ENCODE measurements at regions not wholly inside any gene's neighbourhood (a gene's known extent, or its start where the extent isn't known, plus 50 kb on each side); places are given as distances from the start of the nearest gene placed in this dataset.

DNA sequence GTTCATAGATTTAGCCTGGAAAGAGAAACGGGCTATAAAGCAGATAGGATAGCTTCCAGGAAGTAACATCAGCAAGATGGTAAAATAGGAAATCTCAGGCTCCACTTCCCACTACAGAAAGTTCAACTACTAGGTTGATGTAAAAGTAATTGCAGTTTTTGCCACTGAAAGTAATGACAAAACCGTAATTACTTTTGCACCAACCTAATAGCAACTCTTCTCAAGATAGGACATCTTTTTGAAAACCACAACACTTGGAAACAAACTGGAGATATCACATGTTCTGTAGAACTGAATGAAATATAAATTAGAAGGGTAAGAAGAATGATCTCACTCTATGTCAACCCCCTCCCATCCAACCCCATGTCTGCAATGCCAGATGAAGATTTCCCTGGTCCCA, 1154.3 kb downstream of the BCL11A start:
- no peak for TF ChIP-seq EZH2phosphoT487 (IDR thresholded peaks at IDR 0.05; ENCODE audit: insufficient read depth, low read depth)
- no peak for TF ChIP-seq EZH2 (IDR thresholded peaks at IDR 0.05; ENCODE audit: insufficient read depth, poor library complexity, severe bottlenecking)
- in situ Hi-C loops (cut with MboI) = no loop called here
- no peaks in the 10 kb centered on the region for H3F3A ChIP-seq (ENCODE audit: insufficient read depth)
- H3K4me1 ChIP-seq (ENCODE audit: insufficient read depth) = no peaks in the 10 kb centered on the region
- H3K9ac ChIP-seq = no peak overlapping the region
- no peak overlapping the region for H3K4me2 ChIP-seq (ENCODE audit: unreplicated experiment)
- no peaks in the 10 kb centered on the region for H3K27me3 ChIP-seq (replicated peaks; ENCODE audit: insufficient read depth)
- H3K36me3 ChIP-seq (ENCODE audit: low read depth) = no peaks in the 10 kb centered on the region
- no peaks in the 10 kb centered on the region for H3K9me2 ChIP-seq (ENCODE audit: insufficient read depth)
- no peaks in the 10 kb centered on the region for H4K20me1 ChIP-seq (ENCODE audit: insufficient read depth)
- no peak overlapping the region for H2AFZ ChIP-seq
- no peaks in the 10 kb centered on the region for H3K9me3 ChIP-seq (ENCODE audit: low read depth)
- no peak overlapping the region for H3K4me3 ChIP-seq
- 36 to 41% methylated on average over 2 of the region's 2 CpGs for WGBS, 2 experiments (ENCODE audit: low coverage in 1 of 2, low lambda C conversion rate in 2 of 2, missing lambda C conversion rate in 2 of 2)
- DNase-seq = no peak
- no peak overlapping the region for H3K27ac ChIP-seq
- no peaks in the 10 kb centered on the region for H3K79me2 ChIP-seq (ENCODE audit: insufficient read depth)

DNA sequence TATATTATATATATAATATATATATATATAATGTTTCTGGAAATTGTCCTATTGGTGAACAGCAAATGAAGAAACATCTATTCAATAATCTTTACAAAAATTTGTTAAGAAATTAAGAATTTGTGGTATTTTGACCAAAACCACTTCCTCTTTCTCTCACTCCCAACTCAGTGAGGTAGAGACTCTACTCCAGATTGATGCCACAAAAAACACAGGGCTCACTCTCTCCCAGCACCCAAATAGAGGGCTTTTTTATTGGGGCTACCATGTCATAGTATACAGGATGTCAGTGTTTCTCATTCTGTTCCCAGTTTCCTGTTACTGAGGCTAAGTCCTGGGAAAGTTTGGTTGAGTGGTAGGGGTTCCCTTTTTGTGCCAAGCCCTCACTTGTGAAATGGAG, 1155.4 kb downstream of the BCL11A start:
- Histone ChIP-seq H3K27ac (no peak overlapping the region), H3K79me2 (ENCODE audit: insufficient read depth) (no peaks in the 10 kb centered on the region), H4K20me1 (ENCODE audit: insufficient read depth) (no peaks in the 10 kb centered on the region), H3K4me1 (ENCODE audit: insufficient read depth) (no peaks in the 10 kb centered on the region), H3F3A (ENCODE audit: insufficient read depth) (no peaks in the 10 kb centered on the region), H3K36me3 (ENCODE audit: low read depth) (no peaks in the 10 kb centered on the region), H3K4me2 (ENCODE audit: unreplicated experiment) (no peak overlapping the region), H3K9me3 (ENCODE audit: low read depth) (no peaks in the 10 kb centered on the region), H2AFZ (no peak overlapping the region), H3K9me2 (ENCODE audit: insufficient read depth) (no peaks in the 10 kb centered on the region), H3K4me3 (no peak overlapping the region), H3K27me3 (replicated peaks; ENCODE audit: insufficient read depth) (no peaks in the 10 kb centered on the region), H3K9ac (no peak overlapping the region)
- TF ChIP-seq EZH2phosphoT487 (IDR thresholded peaks at IDR 0.05; ENCODE audit: insufficient read depth, low read depth) = no peak
- TF ChIP-seq EZH2 (IDR thresholded peaks at IDR 0.05; ENCODE audit: insufficient read depth, poor library complexity, severe bottlenecking) = no peak
- in situ Hi-C loops (cut with MboI) = no loop called here
- DNase-seq = no peak

DNA sequence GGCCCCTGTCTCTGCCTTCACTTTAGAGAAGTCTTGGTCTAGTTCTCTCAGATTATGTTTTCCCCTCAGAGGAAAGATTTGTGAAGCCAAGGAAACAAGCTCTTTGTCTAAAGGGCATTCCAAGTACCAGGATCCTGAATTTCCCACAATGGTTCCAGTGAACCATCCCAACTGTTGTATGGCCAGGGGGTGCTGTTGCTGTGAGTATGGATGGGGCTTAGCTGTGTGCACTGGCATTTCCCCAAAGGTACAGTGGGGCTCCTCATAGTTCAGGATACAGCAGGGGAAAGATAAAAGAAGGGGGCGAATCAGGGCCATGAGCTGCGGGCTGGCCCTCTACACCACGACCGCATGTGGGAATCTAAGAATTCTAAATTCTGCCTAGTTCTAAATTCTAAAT, 1154.0 kb upstream of the FANCL start:
- no peaks in the 10 kb centered on the region for H3K4me1 ChIP-seq (ENCODE audit: insufficient read depth)
- no peaks in the 10 kb centered on the region for H3K9me3 ChIP-seq (ENCODE audit: low read depth)
- H3K36me3 ChIP-seq (ENCODE audit: low read depth) = no peaks in the 10 kb centered on the region
- H3K9ac ChIP-seq = no peak overlapping the region
- H3K79me2 ChIP-seq (ENCODE audit: insufficient read depth) = no peaks in the 10 kb centered on the region
- H2AFZ ChIP-seq = no peak overlapping the region
- TF ChIP-seq EZH2phosphoT487 (IDR thresholded peaks at IDR 0.05; ENCODE audit: insufficient read depth, low read depth) = no peak
- no peak for TF ChIP-seq EZH2 (IDR thresholded peaks at IDR 0.05; ENCODE audit: insufficient read depth, poor library complexity, severe bottlenecking)
- no peaks in the 10 kb centered on the region for H3K9me2 ChIP-seq (ENCODE audit: insufficient read depth)
- H3K4me3 ChIP-seq = no peak overlapping the region
- H3K4me2 ChIP-seq (ENCODE audit: unreplicated experiment) = no peak overlapping the region
- no peaks in the 10 kb centered on the region for H3K27me3 ChIP-seq (replicated peaks; ENCODE audit: insufficient read depth)
- in situ Hi-C loops (cut with MboI) = no loop called here
- H3F3A ChIP-seq (ENCODE audit: insufficient read depth) = no peaks in the 10 kb centered on the region
- no peaks in the 10 kb centered on the region for H4K20me1 ChIP-seq (ENCODE audit: insufficient read depth)
- WGBS, 2 experiments (ENCODE audit: low coverage in 1 of 2, low lambda C conversion rate in 2 of 2, missing lambda C conversion rate in 2 of 2) = 59 to 69% methylated on average over 4 of the region's 4 CpGs
- DNase-seq = no peak
- H3K27ac ChIP-seq = no peak overlapping the region

- Histone ChIP-seq H3K27me3 (replicated peaks; ENCODE audit: insufficient read depth) (no peaks in the 10 kb centered on the region), H3K79me2 (ENCODE audit: insufficient read depth) (no peaks in the 10 kb centered on the region), H3K27ac (no peak overlapping the region), H3K4me2 (ENCODE audit: unreplicated experiment) (no peak overlapping the region), H4K20me1 (ENCODE audit: insufficient read depth) (no peaks in the 10 kb centered on the region), H3K9me3 (ENCODE audit: low read depth) (no peaks in the 10 kb centered on the region), H2AFZ (no peak overlapping the region), H3K9me2 (ENCODE audit: insufficient read depth) (no peaks in the 10 kb centered on the region), H3F3A (ENCODE audit: insufficient read depth) (no peaks in the 10 kb centered on the region), H3K4me3 (no peak overlapping the region), H3K36me3 (ENCODE audit: low read depth) (no peaks in the 10 kb centered on the region), H3K9ac (no peak overlapping the region), H3K4me1 (ENCODE audit: insufficient read depth) (no peaks in the 10 kb centered on the region)
- TF ChIP-seq EZH2 (IDR thresholded peaks at IDR 0.05; ENCODE audit: insufficient read depth, poor library complexity, severe bottlenecking) (no peak), EZH2phosphoT487 (IDR thresholded peaks at IDR 0.05; ENCODE audit: insufficient read depth, low read depth) (no peak)
- WGBS, 2 experiments (ENCODE audit: low coverage in 1 of 2, low lambda C conversion rate in 2 of 2, missing lambda C conversion rate in 2 of 2) = 38 to 46% methylated on average over 2 of the region's 2 CpGs
- no peak for DNase-seq
- in situ Hi-C loops (cut with MboI) = no loop called here
Measured at GRCh38 chr2:59391896-59392295, 1150.8 kb upstream of the FANCL start.

- H3K79me2 ChIP-seq (ENCODE audit: insufficient read depth) = no peaks in the 10 kb centered on the region
- H3K4me1 ChIP-seq (ENCODE audit: insufficient read depth) = no peaks in the 10 kb centered on the region
- DNase-seq = no peak
- no peak overlapping the region for H3K27ac ChIP-seq
- in situ Hi-C loops (cut with MboI) = no loop called here
- no peaks in the 10 kb centered on the region for H4K20me1 ChIP-seq (ENCODE audit: insufficient read depth)
- no peaks in the 10 kb centered on the region for H3F3A ChIP-seq (ENCODE audit: insufficient read depth)
- TF ChIP-seq EZH2phosphoT487 (IDR thresholded peaks at IDR 0.05; ENCODE audit: insufficient read depth, low read depth) (no peak), EZH2 (IDR thresholded peaks at IDR 0.05; ENCODE audit: insufficient read depth, poor library complexity, severe bottlenecking) (no peak)
- no peaks in the 10 kb centered on the region for H3K9me2 ChIP-seq (ENCODE audit: insufficient read depth)
- H3K27me3 ChIP-seq (replicated peaks; ENCODE audit: insufficient read depth) = no peaks in the 10 kb centered on the region
- 27 to 32% methylated on average over 2 of the region's 2 CpGs for WGBS, 2 experiments (ENCODE audit: low coverage in 1 of 2, low lambda C conversion rate in 2 of 2, missing lambda C conversion rate in 2 of 2)
- H2AFZ ChIP-seq = no peak overlapping the region
- no peaks in the 10 kb centered on the region for H3K36me3 ChIP-seq (ENCODE audit: low read depth)
- no peak overlapping the region for H3K9ac ChIP-seq
- no peaks in the 10 kb centered on the region for H3K9me3 ChIP-seq (ENCODE audit: low read depth)
- H3K4me3 ChIP-seq = no peak overlapping the region
- H3K4me2 ChIP-seq (ENCODE audit: unreplicated experiment) = no peak overlapping the region
Measured at GRCh38 chr2:59390581-59390980, 1149.5 kb upstream of the FANCL start.

Data from GM23248 (cell line).